Peyer's patch (tissue), 4 donors: ENCODE measurements at regions not wholly inside any gene's neighbourhood (a gene's known extent, or its start where the extent isn't known, plus 50 kb on each side); places are given as distances from the start of the nearest gene placed in this dataset.

Source experiments
- DNase-seq, 3 donors: peaks; one replicate each; pipeline ENCODE4 v3.0.0-alpha.2; 2017 to 2019
- H3K27ac ChIP-seq, 4 donors: fragments of 200-600 bp; sonication (generic); one replicate each; pipeline ENCODE4 v1.5.1; 2016 to 2019
- H3K27me3 ChIP-seq, 2 donors: fragments of 200-600 bp; sonication (generic); one replicate each; pipeline ENCODE4 v1.5.1; 2019
- H3K36me3 ChIP-seq, 3 donors: fragments of 200-600 bp; sonication (generic); one replicate each; pipeline ENCODE4 v1.5.1; 2016 to 2019
- H3K4me1 ChIP-seq, 4 donors: fragments of 200-600 bp; sonication (generic); one replicate each; pipeline ENCODE4 v1.5.1; 2016 to 2019
- H3K4me3 ChIP-seq, 4 donors: fragments of 200-600 bp; sonication (generic); 1 replicate in 3 of 4; 2 replicates in 1 of 4; pipeline ENCODE4 v1.5.1; 2016 to 2019; ENCODE audit warnings: mild to moderate bottlenecking in 1 of 4
- H3K9me3 ChIP-seq, 4 donors: fragments of 200-600 bp; sonication (generic); one replicate each; pipeline ENCODE4 v1.5.1; 2016 to 2019; ENCODE audit warnings: mild to moderate bottlenecking in 1 of 4
- POLR2A ChIP-seq, 2 donors: fragments of 450-650 bp; IDR thresholded peaks; one replicate each; pipeline ENCODE4 v1.5.1; 2017; ENCODE audit warnings: antibody characterized with exemption in 2 of 2, mild to moderate bottlenecking in 2 of 2, moderate library complexity in 2 of 2
- TF ChIP-seq, protein P1 (sequence below), 6 experiments: fragments of 450-650 bp in 4 of 6; fragments of 200-600 bp in 2 of 6; sonication (generic) in 1 of 6; IDR thresholded peaks; one replicate each; pipeline ENCODE4 v1.5.1; 2017 to 2019; ENCODE audit warnings: antibody characterized with exemption in 6 of 6, mild to moderate bottlenecking in 3 of 6, moderate library complexity in 1 of 6

DNA sequence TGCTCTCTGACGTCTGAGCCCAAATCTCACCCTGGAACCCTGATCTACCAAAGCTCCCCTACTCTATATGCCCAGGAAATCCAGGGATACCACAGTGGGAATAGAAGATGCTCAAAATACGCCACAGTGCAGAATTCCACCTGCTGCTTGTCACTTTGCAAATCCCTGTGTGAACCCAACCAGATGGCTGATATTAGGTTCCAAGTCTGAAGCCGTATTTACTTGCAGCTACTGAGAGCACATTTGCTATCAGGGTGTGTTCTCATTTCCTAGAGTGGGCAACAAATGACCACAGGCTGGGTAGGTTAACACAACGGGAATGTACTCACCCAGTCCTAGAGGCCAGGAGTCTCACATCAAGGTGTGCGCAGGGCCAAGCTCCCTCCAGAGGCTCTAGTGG lies 126.8 kb downstream of the MXRA5 start:
- Histone ChIP-seq H3K27ac (no peak overlapping the region), H3K4me3 (no peak overlapping the region), H3K4me1 (no peaks in the 10 kb centered on the region), H3K27me3 (no peaks in the 10 kb centered on the region), H3K36me3 (no peaks in the 10 kb centered on the region), H3K9me3 (no peaks in the 10 kb centered on the region)
- DNase-seq = no peak
- TF ChIP-seq, protein P1, sequence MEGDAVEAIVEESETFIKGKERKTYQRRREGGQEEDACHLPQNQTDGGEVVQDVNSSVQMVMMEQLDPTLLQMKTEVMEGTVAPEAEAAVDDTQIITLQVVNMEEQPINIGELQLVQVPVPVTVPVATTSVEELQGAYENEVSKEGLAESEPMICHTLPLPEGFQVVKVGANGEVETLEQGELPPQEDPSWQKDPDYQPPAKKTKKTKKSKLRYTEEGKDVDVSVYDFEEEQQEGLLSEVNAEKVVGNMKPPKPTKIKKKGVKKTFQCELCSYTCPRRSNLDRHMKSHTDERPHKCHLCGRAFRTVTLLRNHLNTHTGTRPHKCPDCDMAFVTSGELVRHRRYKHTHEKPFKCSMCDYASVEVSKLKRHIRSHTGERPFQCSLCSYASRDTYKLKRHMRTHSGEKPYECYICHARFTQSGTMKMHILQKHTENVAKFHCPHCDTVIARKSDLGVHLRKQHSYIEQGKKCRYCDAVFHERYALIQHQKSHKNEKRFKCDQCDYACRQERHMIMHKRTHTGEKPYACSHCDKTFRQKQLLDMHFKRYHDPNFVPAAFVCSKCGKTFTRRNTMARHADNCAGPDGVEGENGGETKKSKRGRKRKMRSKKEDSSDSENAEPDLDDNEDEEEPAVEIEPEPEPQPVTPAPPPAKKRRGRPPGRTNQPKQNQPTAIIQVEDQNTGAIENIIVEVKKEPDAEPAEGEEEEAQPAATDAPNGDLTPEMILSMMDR (IDR thresholded peaks at IDR 0.05) = no peak
- TF ChIP-seq POLR2A (IDR thresholded peaks at IDR 0.05) = no peak

DNA sequence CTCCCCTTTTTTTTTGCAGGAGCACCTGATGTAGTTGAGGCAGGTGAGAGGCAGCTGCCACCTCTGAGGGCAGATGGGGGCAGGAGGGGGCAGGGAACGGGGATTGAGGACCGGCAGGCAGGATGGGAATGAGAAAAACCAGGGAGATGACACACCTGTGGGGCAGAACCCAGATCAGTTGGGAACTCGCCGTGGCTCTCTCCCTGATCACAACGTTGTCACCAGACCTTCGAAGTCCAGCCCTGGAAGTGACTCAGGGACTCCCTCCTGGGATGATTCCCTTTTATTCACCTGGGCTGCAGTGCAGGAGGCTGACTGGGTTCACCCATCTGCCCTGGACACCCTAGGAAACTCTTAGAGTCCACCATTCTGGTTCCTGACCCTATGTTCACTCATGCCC lies 127.2 kb downstream of the MXRA5 start:
- H3K27ac ChIP-seq = no peak overlapping the region
- H3K4me3 ChIP-seq = no peak overlapping the region
- H3K27me3 ChIP-seq = no peaks in the 10 kb centered on the region
- H3K36me3 ChIP-seq = no peaks in the 10 kb centered on the region
- no peaks in the 10 kb centered on the region for H3K9me3 ChIP-seq
- H3K4me1 ChIP-seq = no peaks in the 10 kb centered on the region
- no peak for TF ChIP-seq POLR2A (IDR thresholded peaks at IDR 0.05)
- TF ChIP-seq, protein P1 (IDR thresholded peaks at IDR 0.05) = no peak
- no peak for DNase-seq

DNA sequence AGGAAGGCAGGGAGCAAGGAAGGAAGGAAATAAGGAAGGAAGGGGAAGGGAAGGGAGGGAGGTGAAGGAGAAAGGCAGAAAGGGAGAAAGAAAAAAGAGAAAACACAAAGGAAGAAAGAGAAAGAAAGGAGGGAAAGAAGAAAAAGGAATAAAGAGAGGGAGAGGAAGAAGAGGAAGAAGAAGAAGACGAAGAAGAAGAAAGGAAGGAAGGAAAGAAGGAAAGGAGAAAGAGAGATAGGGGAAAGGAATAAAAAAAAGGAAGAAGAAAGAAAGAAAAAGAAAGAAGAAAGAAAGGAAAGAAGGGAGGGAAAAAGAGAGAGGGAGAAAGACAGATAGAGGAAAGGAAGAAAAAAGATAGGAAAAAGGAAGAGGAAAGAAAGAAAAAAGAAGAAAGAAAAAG lies 128.0 kb downstream of the MXRA5 start:
- no peaks in the 10 kb centered on the region for H3K9me3 ChIP-seq
- no peaks in the 10 kb centered on the region for H3K36me3 ChIP-seq
- no peak overlapping the region for H3K4me3 ChIP-seq
- TF ChIP-seq, protein P1 (IDR thresholded peaks at IDR 0.05) = no peak
- H3K27ac ChIP-seq = no peak overlapping the region
- no peak for DNase-seq
- H3K4me1 ChIP-seq = no peaks in the 10 kb centered on the region
- H3K27me3 ChIP-seq = no peaks in the 10 kb centered on the region

DNA sequence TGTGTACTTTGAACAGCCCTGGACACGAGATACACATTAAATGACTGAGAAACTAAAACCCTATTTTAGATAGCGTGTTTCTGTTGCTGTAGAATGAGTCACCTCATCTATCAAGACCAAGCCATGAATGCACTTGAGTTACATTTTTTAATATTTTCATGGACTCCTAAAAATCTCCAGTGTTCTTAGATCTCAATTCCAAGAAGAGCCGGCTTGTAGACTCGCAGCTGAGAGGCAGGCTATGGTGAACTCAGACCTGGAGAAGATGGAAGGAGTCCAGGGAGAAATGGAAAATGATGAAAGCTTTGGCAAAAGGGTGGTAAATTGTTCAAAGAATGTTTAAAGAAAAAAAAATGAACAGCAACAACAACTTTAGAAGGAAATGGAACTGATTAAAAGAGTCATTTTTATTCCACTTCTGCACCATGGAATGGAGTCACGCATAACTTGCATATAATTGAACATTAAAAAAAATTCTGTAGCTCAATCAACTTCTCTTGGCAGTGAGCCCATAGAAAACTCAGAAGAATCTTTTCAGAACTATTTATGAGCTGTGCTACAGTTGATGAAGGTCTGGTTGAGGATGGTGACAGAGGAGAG lies 129.8 kb downstream of the MXRA5 start:
- H3K9me3 ChIP-seq = no peaks in the 10 kb centered on the region
- DNase-seq = no peak
- TF ChIP-seq, protein P1 (IDR thresholded peaks at IDR 0.05) = no peak
- TF ChIP-seq POLR2A (IDR thresholded peaks at IDR 0.05) = no peak
- no peaks in the 10 kb centered on the region for H3K36me3 ChIP-seq
- H3K27me3 ChIP-seq = no peaks in the 10 kb centered on the region
- no peaks in the 10 kb centered on the region for H3K4me1 ChIP-seq
- H3K27ac ChIP-seq = no peak overlapping the region
- no peak overlapping the region for H3K4me3 ChIP-seq

DNA sequence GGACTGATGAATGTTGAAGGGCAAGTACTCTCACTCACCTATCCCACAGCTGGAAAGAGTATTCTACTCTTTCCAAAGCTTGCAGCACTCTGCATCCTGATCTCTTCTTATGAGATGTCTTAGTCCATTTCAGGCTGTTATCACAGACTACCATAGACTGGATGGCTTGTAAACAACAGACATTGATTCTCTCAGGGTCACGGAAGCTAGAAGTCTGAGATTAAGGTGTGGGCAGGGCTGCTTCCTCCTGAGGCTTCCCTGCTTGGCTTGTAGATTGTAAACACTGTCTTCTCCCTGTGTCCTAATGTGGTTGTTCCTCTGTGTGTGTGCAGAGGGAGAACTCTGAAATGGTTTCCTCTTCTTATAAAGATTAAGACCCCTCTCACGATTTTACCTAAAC lies 131.2 kb downstream of the MXRA5 start:
- H3K27me3 ChIP-seq = no peaks in the 10 kb centered on the region
- no peaks in the 10 kb centered on the region for H3K36me3 ChIP-seq
- no peak overlapping the region for H3K27ac ChIP-seq
- no peaks in the 10 kb centered on the region for H3K4me1 ChIP-seq
- no peak for DNase-seq
- H3K9me3 ChIP-seq = no peaks in the 10 kb centered on the region
- no peak overlapping the region for H3K4me3 ChIP-seq
- TF ChIP-seq, protein P1 (IDR thresholded peaks at IDR 0.05) = no peak
- TF ChIP-seq POLR2A (IDR thresholded peaks at IDR 0.05) = no peak

DNA sequence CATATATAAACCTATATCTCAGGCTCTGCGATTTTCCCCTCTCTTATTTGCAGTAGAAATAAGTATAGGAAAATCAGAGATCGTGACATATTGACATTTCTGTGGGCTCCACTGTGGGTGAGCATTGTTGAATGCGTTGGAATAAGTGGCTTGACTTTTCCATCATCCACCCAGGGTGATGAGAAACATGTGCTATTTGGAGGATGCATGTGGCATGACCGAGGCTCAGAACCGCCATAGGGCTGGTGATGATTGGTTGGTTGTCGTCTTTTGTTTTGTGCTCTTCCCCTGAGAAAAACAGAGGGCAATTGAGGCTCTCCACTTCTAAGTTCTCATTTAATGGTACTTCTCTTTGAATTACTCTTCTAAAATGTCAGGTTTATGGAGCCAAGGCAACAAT lies 140.1 kb downstream of the MXRA5 start:
- TF ChIP-seq, protein P1 (IDR thresholded peaks at IDR 0.05) = no peak
- TF ChIP-seq POLR2A (IDR thresholded peaks at IDR 0.05) = no peak
- Histone ChIP-seq H3K4me1 (no peaks in the 10 kb centered on the region), H3K36me3 (no peaks in the 10 kb centered on the region), H3K27ac (no peak overlapping the region), H3K4me3 (no peak overlapping the region), H3K9me3 (no peaks in the 10 kb centered on the region), H3K27me3 (no peaks in the 10 kb centered on the region)
- DNase-seq = no peak
